H9 (cell line): ENCODE measurements at regions not wholly inside any gene's neighbourhood (a gene's known extent, or its start where the extent isn't known, plus 50 kb on each side); places are given as distances from the start of the nearest gene placed in this dataset.

Experiments
- DNase-seq: peaks from one replicate; pipeline ENCODE4 v3.0.0-alpha.2; 2017
- H2AFZ ChIP-seq: one replicate; pipeline ENCODE4 v1.6.1; 2013; ENCODE audit warnings: mild to moderate bottlenecking, low read length, control low read depth, moderate library complexity
- H2AK5ac ChIP-seq: 2 replicates; pipeline ENCODE4 v1.6.1; 2013; ENCODE audit warnings: low read length, control low read depth, mixed read lengths; ENCODE audit not compliant: insufficient read length
- H2BK120ac ChIP-seq: one replicate; pipeline ENCODE4 v1.6.1; 2013; ENCODE audit warnings: low read depth, mild to moderate bottlenecking, low read length, control low read depth, inconsistent platforms; ENCODE audit not compliant: poor library complexity, severe bottlenecking
- H2BK12ac ChIP-seq: 2 replicates; pipeline ENCODE4 v1.6.1; 2013; ENCODE audit warnings: low read length, control low read depth, mixed read lengths, low read depth; ENCODE audit not compliant: insufficient read length
- H2BK15ac ChIP-seq: 2 replicates; pipeline ENCODE4 v1.6.1; 2013; ENCODE audit warnings: low read depth, low read length, control low read depth
- H2BK20ac ChIP-seq: one replicate; pipeline ENCODE4 v1.6.1; 2013; ENCODE audit warnings: low read depth, mild to moderate bottlenecking, low read length, control low read depth, inconsistent platforms; ENCODE audit not compliant: poor library complexity, severe bottlenecking
- H2BK5ac ChIP-seq: 2 replicates; pipeline ENCODE4 v1.6.1; 2013; ENCODE audit warnings: low read length, control low read depth, mixed read lengths; ENCODE audit not compliant: insufficient read length
- H3K14ac ChIP-seq: 2 replicates; pipeline ENCODE4 v1.6.1; 2013; ENCODE audit warnings: low read length, control low read depth; ENCODE audit not compliant: insufficient read depth
- H3K18ac ChIP-seq: 2 replicates; pipeline ENCODE4 v1.6.1; 2013; ENCODE audit warnings: low read depth, mild to moderate bottlenecking, mixed read lengths, low read length, control low read depth; ENCODE audit not compliant: insufficient read length
- H3K23ac ChIP-seq: 2 replicates; pipeline ENCODE4 v1.6.1; 2013; ENCODE audit warnings: low read length, control low read depth, mixed read lengths, low read depth; ENCODE audit not compliant: insufficient read length
- H3K23me2 ChIP-seq: 2 replicates; pipeline ENCODE4 v1.6.1; 2013; ENCODE audit warnings: low read depth, mild to moderate bottlenecking, mixed read lengths, low read length, control low read depth; ENCODE audit not compliant: insufficient read length, poor library complexity, severe bottlenecking
- H3K27ac ChIP-seq: 2 replicates; pipeline ENCODE4 v1.5.1; 2013; ENCODE audit warnings: low read length, control low read depth, mixed read lengths, low read depth; ENCODE audit not compliant: insufficient read length
- H3K27me3 ChIP-seq: 2 replicates; pipeline ENCODE4 v1.6.1; 2013; ENCODE audit warnings: low read length, control low read depth, inconsistent platforms; ENCODE audit not compliant: insufficient read depth
- H3K4ac ChIP-seq: 2 replicates; pipeline ENCODE4 v1.6.1; 2013; ENCODE audit warnings: low read depth, mild to moderate bottlenecking, control low read depth, inconsistent platforms, low read length, moderate library complexity
- H3K4me1 ChIP-seq: 2 replicates; pipeline ENCODE4 v1.6.1; 2013; ENCODE audit warnings: low read length, control low read depth, inconsistent platforms; ENCODE audit not compliant: insufficient read depth
- H3K4me2 ChIP-seq: 2 replicates; pipeline ENCODE4 v1.6.1; 2013; ENCODE audit warnings: low read length, control low read depth, mixed read lengths; ENCODE audit not compliant: insufficient read length, insufficient read depth
- H3K56ac ChIP-seq: 2 replicates; pipeline ENCODE4 v1.6.1; 2013; ENCODE audit warnings: low read depth, mild to moderate bottlenecking, mixed read lengths, low read length, control low read depth; ENCODE audit not compliant: insufficient read length
- H3K79me1 ChIP-seq: 2 replicates; pipeline ENCODE4 v1.6.1; 2013; ENCODE audit warnings: low read depth, mild to moderate bottlenecking, moderate library complexity, low read length, control low read depth, inconsistent platforms; ENCODE audit not compliant: insufficient read depth, poor library complexity, severe bottlenecking
- H3K79me2 ChIP-seq: 2 replicates; pipeline ENCODE4 v1.6.1; 2013; ENCODE audit warnings: low read length, control low read depth, inconsistent platforms; ENCODE audit not compliant: insufficient read depth
- H3K9ac ChIP-seq: 2 replicates; pipeline ENCODE4 v1.6.1; 2013; ENCODE audit warnings: low read length, control low read depth, mixed read lengths; ENCODE audit not compliant: insufficient read length; ENCODE audit errors: extremely low read depth
- H3K9me3 ChIP-seq: one replicate; pipeline ENCODE4 v1.6.1; 2013; ENCODE audit warnings: low read depth, low read length, inconsistent platforms; ENCODE audit not compliant: control insufficient read depth
- H3T11ph ChIP-seq: one replicate; pipeline ENCODE4 v1.6.1; 2013; ENCODE audit warnings: mild to moderate bottlenecking, low read length, control low read depth, inconsistent platforms
- H4K20me1 ChIP-seq: one replicate; pipeline ENCODE4 v1.6.1; 2013; ENCODE audit not compliant: control insufficient read depth, insufficient read length, insufficient read depth
- H4K5ac ChIP-seq: 2 replicates; pipeline ENCODE4 v1.6.1; 2013; ENCODE audit warnings: low read depth, mild to moderate bottlenecking, mixed read lengths, low read length, control low read depth; ENCODE audit not compliant: insufficient read length
- H4K8ac ChIP-seq: replicated peaks from 2 replicates; pipeline ENCODE4 v1.6.1; 2013; ENCODE audit warnings: low read length, control low read depth, mixed read lengths, low read depth; ENCODE audit not compliant: insufficient read length
- H4K91ac ChIP-seq: 2 replicates; pipeline ENCODE4 v1.6.1; 2013; ENCODE audit warnings: low read depth, mild to moderate bottlenecking, moderate library complexity, mixed read lengths, low read length, control low read depth; ENCODE audit not compliant: insufficient read length
- H3K27ac Mint-ChIP-seq, 3 experiments: 2 replicates in 2 of 3; 3 replicates in 1 of 3; pipeline ENCODE4 v1.8.0; 2020 to 2021; ENCODE audit warnings: mixed read lengths in 3 of 3, mild to moderate bottlenecking in 1 of 3, moderate library complexity in 1 of 3
- H3K27me3 Mint-ChIP-seq: 2 replicates; pipeline ENCODE4 v1.8.0; 2021; ENCODE audit warnings: low read depth, mild to moderate bottlenecking, moderate library complexity, mixed read lengths
- H3K36me3 Mint-ChIP-seq, 3 experiments: 2 replicates in 2 of 3; 3 replicates in 1 of 3; pipeline ENCODE4 v1.8.0; 2020 to 2021; ENCODE audit warnings: low read depth in 3 of 3, mixed read lengths in 3 of 3; ENCODE audit not compliant: insufficient read depth in 1 of 3
- H3K4me1 Mint-ChIP-seq, 2 experiments: 2 replicates each; pipeline ENCODE4 v1.8.0; 2020; ENCODE audit warnings: mixed read lengths in 2 of 2
- H3K4me3 Mint-ChIP-seq, 2 experiments: 2 replicates in 1 of 2; 3 replicates in 1 of 2; pipeline ENCODE4 v1.8.0; 2020 to 2021; ENCODE audit warnings: mild to moderate bottlenecking in 2 of 2, mixed read lengths in 2 of 2, moderate library complexity in 1 of 2
- H3K9me3 Mint-ChIP-seq, 2 experiments: 2 replicates in 1 of 2; 3 replicates in 1 of 2; pipeline ENCODE4 v1.8.0; 2020; ENCODE audit warnings: mild to moderate bottlenecking in 2 of 2, mixed read lengths in 2 of 2, moderate library complexity in 1 of 2
- CTCF ChIP-seq: fragments of 200-600 bp; sonication (generic); conservative IDR thresholded peaks from 3 replicates; pipeline ENCODE4 v1.8.0; 2021; ENCODE audit warnings: antibody characterized with exemption, mild to moderate bottlenecking
- WGBS: extraction: QIAGEN DNeasy Blood & Tissue Kit; methylation state at CpG from one replicate; pipeline ENCODE4 v1.1.7; 2013; ENCODE audit warnings: missing lambda C conversion rate, low lambda C conversion rate, mixed read lengths; ENCODE audit not compliant: insufficient read length; ENCODE audit errors: extremely low coverage; 5-methylcytosine and 5-hydroxymethylcytosine counted together

DNA sequence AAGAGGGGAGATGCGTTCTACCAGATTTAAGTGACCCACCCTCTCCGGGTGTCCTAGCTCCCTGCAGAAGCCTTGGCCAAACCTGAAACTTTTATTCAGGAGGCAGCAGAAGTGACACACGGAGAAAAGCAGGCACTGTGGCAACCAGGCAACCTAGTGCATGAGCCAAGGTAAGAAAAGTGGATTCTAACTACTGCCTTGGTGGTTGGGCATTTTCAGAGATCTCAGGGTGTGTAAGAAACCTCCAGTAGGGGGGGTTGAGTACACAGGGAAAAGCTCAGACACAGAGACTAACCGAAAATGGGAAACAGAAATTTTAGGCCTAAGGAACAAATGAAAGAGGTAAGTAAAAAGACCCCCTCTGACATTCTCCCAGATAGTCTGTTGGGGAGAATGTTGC is 645.7 kb downstream of the ANKRD7 start:
- Histone ChIP-seq H4K91ac (no peak overlapping the region), H2BK12ac (no peak overlapping the region), H2AK5ac (no peak overlapping the region), H2BK15ac (no peak overlapping the region), H3K23ac (no peak overlapping the region), H3K56ac (no peak overlapping the region), H3K4me2 (no peak overlapping the region), H3K4ac (no peak overlapping the region), H3T11ph (no peak overlapping the region), H4K8ac (no peak overlapping the region), H3K79me2 (no peaks in the 10 kb centered on the region), H3K79me1 (no peaks in the 10 kb centered on the region), H4K5ac (no peak overlapping the region), H2BK5ac (no peak overlapping the region), H2BK120ac (no peak overlapping the region), H3K14ac (no peak overlapping the region), H3K27ac (no peak overlapping the region), H3K18ac (no peak overlapping the region), H2AFZ (no peak overlapping the region), H2BK20ac (no peak overlapping the region), H3K4me1 (no peaks in the 10 kb centered on the region), H4K20me1 (no peaks in the 10 kb centered on the region), H3K27me3 (no peaks in the 10 kb centered on the region), H3K9me3 (no peaks in the 10 kb centered on the region), H3K9ac (no peak overlapping the region), H3K23me2 (no peaks in the 10 kb centered on the region)
- Mint-ChIP-seq H3K27me3 (no peaks in the 10 kb centered on the region), H3K36me3 (no peaks in the 10 kb centered on the region), H3K4me1 (peaks cover 28 to 33% of the 10 kb centered on the region in 2 experiments), H3K27ac (no peak overlapping the region; a peak in 1 of 7 replicates), H3K4me3 (no peak overlapping the region), H3K9me3 (no peaks in the 10 kb centered on the region)
- WGBS = no CpG with 5 or more reads among the region's 4 CpGs
- TF ChIP-seq CTCF = peak; percentile 70
- DNase-seq = peak; percentile 35
